Stomach (tissue), 4 donors: ENCODE measurements at regions not wholly inside any gene's neighbourhood (a gene's known extent, or its start where the extent isn't known, plus 50 kb on each side); places are given as distances from the start of the nearest gene placed in this dataset.

Experiments used
- EP300 ChIP-seq: sonication (generic); formaldehyde crosslinking; IDR thresholded peaks from one replicate; pipeline ENCODE4 v1.6.1; 2017; ENCODE audit warnings: antibody characterized with exemption
- TF ChIP-seq, protein P1 (sequence below), 7 experiments: fragments of 450-650 bp in 4 of 7; fragments of 200-600 bp in 3 of 7; sonication (generic) in 3 of 7; IDR thresholded peaks; one replicate each; pipeline ENCODE4 v1.5.1; 2016 to 2019; ENCODE audit warnings: antibody characterized with exemption in 7 of 7, control low read depth in 2 of 7, mild to moderate bottlenecking in 1 of 7

- TF ChIP-seq, protein P1, sequence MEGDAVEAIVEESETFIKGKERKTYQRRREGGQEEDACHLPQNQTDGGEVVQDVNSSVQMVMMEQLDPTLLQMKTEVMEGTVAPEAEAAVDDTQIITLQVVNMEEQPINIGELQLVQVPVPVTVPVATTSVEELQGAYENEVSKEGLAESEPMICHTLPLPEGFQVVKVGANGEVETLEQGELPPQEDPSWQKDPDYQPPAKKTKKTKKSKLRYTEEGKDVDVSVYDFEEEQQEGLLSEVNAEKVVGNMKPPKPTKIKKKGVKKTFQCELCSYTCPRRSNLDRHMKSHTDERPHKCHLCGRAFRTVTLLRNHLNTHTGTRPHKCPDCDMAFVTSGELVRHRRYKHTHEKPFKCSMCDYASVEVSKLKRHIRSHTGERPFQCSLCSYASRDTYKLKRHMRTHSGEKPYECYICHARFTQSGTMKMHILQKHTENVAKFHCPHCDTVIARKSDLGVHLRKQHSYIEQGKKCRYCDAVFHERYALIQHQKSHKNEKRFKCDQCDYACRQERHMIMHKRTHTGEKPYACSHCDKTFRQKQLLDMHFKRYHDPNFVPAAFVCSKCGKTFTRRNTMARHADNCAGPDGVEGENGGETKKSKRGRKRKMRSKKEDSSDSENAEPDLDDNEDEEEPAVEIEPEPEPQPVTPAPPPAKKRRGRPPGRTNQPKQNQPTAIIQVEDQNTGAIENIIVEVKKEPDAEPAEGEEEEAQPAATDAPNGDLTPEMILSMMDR (IDR thresholded peaks at IDR 0.05): no peak
- TF ChIP-seq EP300: no peak
These were observed 289.6 kb downstream of the TCERG1L start for GRCh38 chr10:131021969-131022368.
